GM23248 (cell line): ENCODE measurements at regions not wholly inside any gene's neighbourhood (a gene's known extent, or its start where the extent isn't known, plus 50 kb on each side); places are given as distances from the start of the nearest gene placed in this dataset.

Experiments
- EZH2 ChIP-seq: fragments of 200-600 bp; sonication (generic); IDR thresholded peaks from 2 replicates; pipeline ENCODE4 v1.6.1; 2018; ENCODE audit warnings: antibody characterized with exemption, mild to moderate bottlenecking; ENCODE audit not compliant: insufficient read depth, poor library complexity, severe bottlenecking
- EZH2phosphoT487 ChIP-seq: fragments of 200-600 bp; sonication (generic); IDR thresholded peaks from 2 replicates; pipeline ENCODE4 v1.6.1; 2018; ENCODE audit warnings: antibody characterized with exemption, moderate library complexity, mild to moderate bottlenecking, low read depth; ENCODE audit not compliant: insufficient read depth

- TF ChIP-seq EZH2phosphoT487 (no peak), EZH2 (no peak)
Measured at GRCh38 chr10:78782441-78782840, 286.3 kb upstream of the ZMIZ1 start.
